Epithelial cell of proximal tubule (primary cell): ENCODE measurements at regions not wholly inside any gene's neighbourhood (a gene's known extent, or its start where the extent isn't known, plus 50 kb on each side); places are given as distances from the start of the nearest gene placed in this dataset.
A peak's percentile ranks its signal among the peaks of the same experiment; 100 is the strongest.

Source experiments
- DNase-seq: peaks from one replicate; pipeline ENCODE4 v3.0.0-alpha.2; 2011; ENCODE audit warnings: low read depth
- H3K4me3 ChIP-seq: 2 replicates; pipeline ENCODE4 v1.5.1; 2011; ENCODE audit warnings: low read depth, mild to moderate bottlenecking, low read length
- TF ChIP-seq, protein P1 (sequence below): conservative IDR thresholded peaks from 2 replicates; pipeline ENCODE4 v1.5.1; 2012; ENCODE audit warnings: low read depth, mild to moderate bottlenecking, low read length

- no peak overlapping the region for H3K4me3 ChIP-seq
- no peak for DNase-seq
- TF ChIP-seq, protein P1, sequence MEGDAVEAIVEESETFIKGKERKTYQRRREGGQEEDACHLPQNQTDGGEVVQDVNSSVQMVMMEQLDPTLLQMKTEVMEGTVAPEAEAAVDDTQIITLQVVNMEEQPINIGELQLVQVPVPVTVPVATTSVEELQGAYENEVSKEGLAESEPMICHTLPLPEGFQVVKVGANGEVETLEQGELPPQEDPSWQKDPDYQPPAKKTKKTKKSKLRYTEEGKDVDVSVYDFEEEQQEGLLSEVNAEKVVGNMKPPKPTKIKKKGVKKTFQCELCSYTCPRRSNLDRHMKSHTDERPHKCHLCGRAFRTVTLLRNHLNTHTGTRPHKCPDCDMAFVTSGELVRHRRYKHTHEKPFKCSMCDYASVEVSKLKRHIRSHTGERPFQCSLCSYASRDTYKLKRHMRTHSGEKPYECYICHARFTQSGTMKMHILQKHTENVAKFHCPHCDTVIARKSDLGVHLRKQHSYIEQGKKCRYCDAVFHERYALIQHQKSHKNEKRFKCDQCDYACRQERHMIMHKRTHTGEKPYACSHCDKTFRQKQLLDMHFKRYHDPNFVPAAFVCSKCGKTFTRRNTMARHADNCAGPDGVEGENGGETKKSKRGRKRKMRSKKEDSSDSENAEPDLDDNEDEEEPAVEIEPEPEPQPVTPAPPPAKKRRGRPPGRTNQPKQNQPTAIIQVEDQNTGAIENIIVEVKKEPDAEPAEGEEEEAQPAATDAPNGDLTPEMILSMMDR = no peak
These were observed 104.2 kb upstream of the RND3 start for GRCh38 chr2:150591496-150592285.

- TF ChIP-seq, protein P1 = no peak
- no peak overlapping the region for H3K4me3 ChIP-seq
- DNase-seq = no peak
These were observed 102.2 kb upstream of the RND3 start for GRCh38 chr2:150589681-150590080.

DNA sequence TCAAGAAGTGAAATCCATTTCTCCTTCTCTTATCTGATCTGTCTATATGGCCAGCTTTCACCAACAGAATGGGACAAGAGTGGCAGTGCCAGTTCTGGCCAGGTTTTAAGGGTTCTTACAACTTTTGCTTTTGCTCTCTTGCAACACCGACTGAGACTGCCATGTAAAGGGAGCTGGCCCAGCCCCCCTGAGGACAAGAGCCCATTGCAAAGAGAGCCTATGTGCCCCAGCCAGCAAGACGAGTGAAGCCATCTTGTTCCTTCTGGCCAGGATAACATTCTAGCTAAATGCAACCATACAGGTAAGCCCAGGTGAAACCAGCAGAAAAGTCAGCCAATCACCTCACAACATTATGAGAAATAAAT lies 101.0 kb upstream of the RND3 start:
- no peak overlapping the region for H3K4me3 ChIP-seq
- no peak for DNase-seq
- TF ChIP-seq, protein P1 = no peak

DNA sequence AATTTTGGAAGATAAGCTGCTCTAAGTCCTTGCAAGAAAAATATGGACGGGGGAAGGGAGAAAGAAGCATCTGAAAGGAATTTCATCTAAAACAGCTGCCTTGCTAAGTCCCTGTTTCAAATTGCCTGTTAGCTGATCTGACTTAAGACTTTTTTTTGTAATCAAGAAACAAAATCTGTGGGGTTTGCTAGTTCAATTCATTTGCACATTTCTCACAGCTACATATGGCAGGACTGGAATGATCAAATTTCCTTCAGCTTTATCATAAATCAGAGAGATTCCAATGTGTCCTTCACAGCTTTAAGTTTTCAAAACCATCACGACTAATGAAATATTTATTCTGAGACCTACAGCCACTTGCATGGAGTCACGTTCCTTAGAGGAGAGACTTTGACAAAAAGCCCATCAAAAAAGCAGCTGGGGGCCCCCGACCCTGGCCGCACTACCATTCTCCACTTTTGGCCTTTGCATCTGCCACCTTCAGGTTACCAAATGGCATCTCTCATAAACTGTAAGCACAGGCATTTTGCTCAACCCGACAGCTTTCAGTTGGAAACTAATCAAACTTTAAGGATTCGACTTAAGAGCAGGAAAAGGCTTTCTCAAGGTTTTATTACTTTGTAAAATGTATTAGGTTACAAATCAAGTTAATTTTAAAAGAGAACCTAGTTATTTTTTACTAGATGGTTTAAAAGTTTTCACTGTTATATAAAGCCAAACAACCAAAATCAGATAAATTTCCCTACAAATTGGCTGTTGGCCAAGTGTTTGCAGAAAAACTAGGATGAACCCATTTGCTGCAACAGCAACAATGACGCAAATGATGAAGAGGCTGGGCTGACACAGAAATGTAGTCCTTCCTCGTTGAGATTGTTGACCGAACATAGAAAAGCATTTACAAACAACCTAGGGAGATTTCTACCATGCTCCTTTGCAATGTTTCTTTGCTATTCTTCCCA lies 100.4 kb upstream of the RND3 start:
- no peak for DNase-seq
- no peak overlapping the region for H3K4me3 ChIP-seq
- TF ChIP-seq, protein P1 = no peak

DNA sequence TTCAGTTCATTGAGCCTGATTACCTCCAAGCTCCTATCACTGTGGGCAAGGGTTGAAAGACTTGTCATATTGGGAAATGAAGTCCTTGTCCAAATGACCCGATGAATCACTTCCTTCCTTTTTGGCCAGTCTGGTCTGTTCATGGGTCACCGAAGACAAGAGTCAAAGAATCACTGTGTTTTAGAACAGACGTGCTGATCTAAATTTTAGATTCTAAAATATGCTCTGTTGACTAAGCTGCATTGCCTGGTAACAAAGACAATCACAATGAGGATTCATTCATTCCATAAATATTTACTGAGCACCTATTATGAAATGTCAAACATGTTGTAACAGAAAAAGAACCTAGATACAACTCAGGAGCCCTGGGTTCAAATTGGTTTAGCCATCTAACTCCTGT lies 99.4 kb upstream of the RND3 start:
- no peak overlapping the region for H3K4me3 ChIP-seq
- DNase-seq = peak; percentile 82
- TF ChIP-seq, protein P1 = no peak

DNA sequence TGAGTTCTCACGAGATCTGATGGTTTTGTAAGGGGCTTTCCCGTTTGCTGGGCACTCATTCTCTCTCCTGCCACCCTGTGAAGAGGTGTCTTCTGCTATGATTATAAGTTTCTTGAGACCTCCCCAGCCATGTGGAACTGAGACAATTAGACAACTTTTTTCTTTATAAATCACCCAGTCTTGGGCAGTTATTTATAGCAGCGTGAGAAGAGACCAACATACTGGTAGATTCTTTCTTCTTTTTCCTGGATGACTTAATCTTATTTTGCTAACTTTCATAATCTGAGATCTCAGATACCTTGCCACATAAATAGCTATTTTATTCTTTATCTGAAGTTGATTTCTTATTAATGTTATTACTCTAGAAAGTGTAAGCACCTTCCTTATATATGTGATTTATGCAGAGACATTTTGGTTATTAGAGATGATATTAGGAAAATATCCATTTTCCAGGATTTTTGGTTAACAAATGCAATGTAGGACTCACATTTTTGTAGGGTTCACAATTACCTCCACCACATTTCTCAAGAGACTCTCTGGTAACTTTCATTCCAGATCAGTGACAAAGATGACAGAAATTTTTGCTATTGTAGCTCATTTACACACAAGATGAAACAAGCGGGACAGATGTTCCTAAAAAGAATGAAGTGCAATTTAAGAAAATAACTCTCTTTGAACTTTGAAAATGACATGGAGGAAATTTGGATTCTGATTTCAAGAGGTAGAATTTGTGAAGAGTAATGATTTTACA lies 97.9 kb upstream of the RND3 start:
- no peak for DNase-seq
- no peak overlapping the region for H3K4me3 ChIP-seq
- TF ChIP-seq, protein P1 = no peak
